K562 (cell line): ENCODE measurements at regions not wholly inside any gene's neighbourhood (a gene's known extent, or its start where the extent isn't known, plus 50 kb on each side); places are given as distances from the start of the nearest gene placed in this dataset.

ENCODE experiments used
- NFYB ChIP-seq: IDR thresholded peaks from 2 replicates; pipeline ENCODE4 v1.6.1; 2011; ENCODE audit warnings: mild to moderate bottlenecking, moderate library complexity; ENCODE audit not compliant: insufficient read length; ENCODE audit errors: extremely low read depth
- SP1 ChIP-seq: sonication (generic); formaldehyde crosslinking; IDR thresholded peaks from 2 replicates; pipeline ENCODE4 v1.8.1; 2022; ENCODE audit warnings: mild to moderate bottlenecking, missing genetic modification reagents
- TARDBP ChIP-seq: fragments of 450-650 bp; IDR thresholded peaks from 2 replicates; pipeline ENCODE4 v1.6.1; 2016
- ZNF507 ChIP-seq: conservative IDR thresholded peaks from 2 replicates; pipeline ENCODE4 v1.6.1; 2017; ENCODE audit warnings: missing genetic modification characterization, missing compliant biosample characterization
- ZSCAN29 ChIP-seq: fragments of 450-650 bp; IDR thresholded peaks from 2 replicates; pipeline ENCODE4 v1.6.1; 2017

DNA sequence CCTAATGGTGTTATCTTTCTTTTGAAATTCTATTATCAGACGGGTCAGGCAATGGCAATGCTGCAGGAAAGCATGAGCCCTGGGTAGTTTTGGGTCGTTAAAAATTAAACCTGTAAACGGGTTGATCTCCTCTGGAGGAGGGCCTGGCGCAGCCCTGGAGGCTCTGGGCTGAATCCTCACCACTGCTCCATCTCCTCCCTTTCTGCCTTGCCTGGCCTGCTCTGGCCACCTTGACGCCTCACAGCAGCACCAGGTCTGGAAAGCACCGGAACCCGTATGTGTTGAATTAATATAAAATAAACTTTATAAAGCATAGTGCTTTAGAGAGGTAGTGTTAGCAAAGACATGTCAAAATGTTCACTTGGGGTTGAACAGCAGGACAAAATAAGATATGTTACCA lies 316.1 kb downstream of the LNPK start:
- no peak for TF ChIP-seq SP1 (CRISPR knock-in tag)
- no peak for TF ChIP-seq ZSCAN29
- TF ChIP-seq ZNF507 (tag), result no peak
- no peak for TF ChIP-seq TARDBP
- TF ChIP-seq NFYB, result no peak
